Osteocyte (in vitro differentiated cells): ENCODE measurements at regions not wholly inside any gene's neighbourhood (a gene's known extent, or its start where the extent isn't known, plus 50 kb on each side); places are given as distances from the start of the nearest gene placed in this dataset.

Experiments used
- DNase-seq: peaks from one replicate; pipeline ENCODE4 v3.0.0; 2021; ENCODE audit warnings: mixed read lengths; ENCODE audit not compliant: unreplicated experiment; ENCODE audit errors: extremely low spot score
- H3K27ac Mint-ChIP-seq: one replicate; pipeline ENCODE4 v1.8.0; 2021; ENCODE audit warnings: mild to moderate bottlenecking, mixed read lengths; ENCODE audit not compliant: unreplicated experiment
- H3K27me3 Mint-ChIP-seq: one replicate; pipeline ENCODE4 v1.8.0; 2021; ENCODE audit warnings: mixed read lengths; ENCODE audit not compliant: unreplicated experiment
- H3K36me3 Mint-ChIP-seq: one replicate; pipeline ENCODE4 v1.8.0; 2021; ENCODE audit warnings: mixed read lengths; ENCODE audit not compliant: unreplicated experiment
- H3K4me1 Mint-ChIP-seq: one replicate; pipeline ENCODE4 v1.8.0; 2021; ENCODE audit warnings: mixed read lengths; ENCODE audit not compliant: unreplicated experiment
- H3K4me3 Mint-ChIP-seq: one replicate; pipeline ENCODE4 v1.8.0; 2021; ENCODE audit warnings: mild to moderate bottlenecking, moderate library complexity, mixed read lengths; ENCODE audit not compliant: unreplicated experiment
- H3K9me3 Mint-ChIP-seq: one replicate; pipeline ENCODE4 v1.8.0; 2021; ENCODE audit warnings: mixed read lengths; ENCODE audit not compliant: unreplicated experiment
- TF ChIP-seq, protein P1 (sequence below): fragments of 200-600 bp; sonication (generic); IDR thresholded peaks from 2 replicates; pipeline ENCODE4 v1.5.0; 2021; ENCODE audit warnings: antibody characterized with exemption, mild to moderate bottlenecking, moderate library complexity

DNA sequence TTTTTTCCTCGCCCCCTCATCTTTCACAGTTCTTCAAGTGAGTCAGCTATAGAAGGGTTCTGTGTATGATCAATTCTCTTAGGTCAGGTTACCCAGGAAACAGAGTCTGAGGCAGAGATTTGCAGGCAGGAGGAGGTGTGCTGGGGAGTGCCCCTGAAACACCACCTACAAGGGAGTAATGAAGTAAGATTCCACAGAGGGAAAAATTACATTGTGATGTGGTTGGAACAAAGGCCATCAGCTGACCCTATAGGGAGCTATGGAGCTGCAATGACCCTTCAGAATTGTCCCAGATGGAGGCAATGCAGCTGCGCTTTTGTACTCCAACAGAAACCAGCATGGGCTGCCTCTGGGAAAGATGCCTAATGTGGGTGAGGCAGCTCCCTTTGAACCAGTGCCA lies 142.2 kb upstream of the CNTN3 start:
- TF ChIP-seq, protein P1, sequence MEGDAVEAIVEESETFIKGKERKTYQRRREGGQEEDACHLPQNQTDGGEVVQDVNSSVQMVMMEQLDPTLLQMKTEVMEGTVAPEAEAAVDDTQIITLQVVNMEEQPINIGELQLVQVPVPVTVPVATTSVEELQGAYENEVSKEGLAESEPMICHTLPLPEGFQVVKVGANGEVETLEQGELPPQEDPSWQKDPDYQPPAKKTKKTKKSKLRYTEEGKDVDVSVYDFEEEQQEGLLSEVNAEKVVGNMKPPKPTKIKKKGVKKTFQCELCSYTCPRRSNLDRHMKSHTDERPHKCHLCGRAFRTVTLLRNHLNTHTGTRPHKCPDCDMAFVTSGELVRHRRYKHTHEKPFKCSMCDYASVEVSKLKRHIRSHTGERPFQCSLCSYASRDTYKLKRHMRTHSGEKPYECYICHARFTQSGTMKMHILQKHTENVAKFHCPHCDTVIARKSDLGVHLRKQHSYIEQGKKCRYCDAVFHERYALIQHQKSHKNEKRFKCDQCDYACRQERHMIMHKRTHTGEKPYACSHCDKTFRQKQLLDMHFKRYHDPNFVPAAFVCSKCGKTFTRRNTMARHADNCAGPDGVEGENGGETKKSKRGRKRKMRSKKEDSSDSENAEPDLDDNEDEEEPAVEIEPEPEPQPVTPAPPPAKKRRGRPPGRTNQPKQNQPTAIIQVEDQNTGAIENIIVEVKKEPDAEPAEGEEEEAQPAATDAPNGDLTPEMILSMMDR: no peak
- H3K27ac Mint-ChIP-seq: no peak overlapping the region
- H3K36me3 Mint-ChIP-seq: no peaks in the 10 kb centered on the region
- H3K4me3 Mint-ChIP-seq: no peak overlapping the region
- H3K27me3 Mint-ChIP-seq: no peaks in the 10 kb centered on the region
- no peaks in the 10 kb centered on the region for H3K4me1 Mint-ChIP-seq
- DNase-seq: no peak
- H3K9me3 Mint-ChIP-seq: peaks cover 4% of the 10 kb centered on the region

DNA sequence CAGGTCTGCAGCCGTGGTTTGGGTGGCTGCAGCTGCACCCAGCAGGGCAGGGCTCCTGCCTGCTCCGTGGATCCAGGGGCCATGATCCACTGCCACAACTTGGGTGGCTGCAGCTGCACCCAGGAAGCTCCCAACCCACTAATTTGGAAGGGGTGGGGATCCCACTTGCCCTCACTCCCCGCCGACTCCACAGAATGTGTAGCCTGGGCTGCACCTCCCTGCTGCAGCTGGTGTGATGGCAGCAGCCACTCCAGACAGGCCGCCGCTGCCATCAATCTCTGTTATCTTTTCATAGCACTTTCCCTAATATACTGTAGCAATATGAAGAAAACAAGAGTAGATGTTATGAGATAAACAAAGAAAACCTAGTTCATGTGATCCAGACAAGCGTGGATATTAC lies 137.8 kb upstream of the CNTN3 start:
- no peaks in the 10 kb centered on the region for H3K4me1 Mint-ChIP-seq
- no peaks in the 10 kb centered on the region for H3K9me3 Mint-ChIP-seq
- H3K27me3 Mint-ChIP-seq: no peaks in the 10 kb centered on the region
- TF ChIP-seq, protein P1: no peak
- DNase-seq: no peak
- H3K27ac Mint-ChIP-seq: no peak overlapping the region
- no peak overlapping the region for H3K4me3 Mint-ChIP-seq
- H3K36me3 Mint-ChIP-seq: no peaks in the 10 kb centered on the region

- H3K27me3 Mint-ChIP-seq: no peaks in the 10 kb centered on the region
- H3K4me3 Mint-ChIP-seq: no peak overlapping the region
- no peak overlapping the region for H3K27ac Mint-ChIP-seq
- H3K9me3 Mint-ChIP-seq: no peaks in the 10 kb centered on the region
- no peak for DNase-seq
- no peaks in the 10 kb centered on the region for H3K36me3 Mint-ChIP-seq
- TF ChIP-seq, protein P1: no peak
- H3K4me1 Mint-ChIP-seq: no peaks in the 10 kb centered on the region
Observed at GRCh38 chr3:74751775-74752174, 137.3 kb upstream of the CNTN3 start.

DNA sequence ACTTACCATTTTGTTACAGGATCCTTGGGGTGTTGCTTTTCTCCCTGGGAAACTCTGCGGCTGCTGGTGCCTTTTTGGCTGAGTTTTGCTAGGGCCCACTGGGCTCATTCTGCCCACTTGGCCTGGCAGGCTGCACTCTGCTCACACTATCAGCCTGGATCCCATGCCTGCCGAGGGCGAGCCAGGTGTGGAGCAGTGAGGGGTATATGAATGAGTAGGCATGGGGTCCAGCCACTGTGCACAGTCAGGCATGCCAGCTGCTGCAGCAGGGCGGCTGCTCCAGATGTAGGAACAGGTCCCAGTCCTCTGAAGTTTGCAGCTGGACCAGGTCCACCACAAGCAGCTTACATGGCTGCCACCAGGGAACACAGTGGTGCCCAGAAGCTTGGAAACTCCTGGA lies 136.4 kb upstream of the CNTN3 start:
- Mint-ChIP-seq H3K27me3 (no peaks in the 10 kb centered on the region), H3K9me3 (no peaks in the 10 kb centered on the region), H3K4me1 (no peaks in the 10 kb centered on the region), H3K4me3 (no peak overlapping the region), H3K36me3 (no peaks in the 10 kb centered on the region), H3K27ac (no peak overlapping the region)
- no peak for DNase-seq
- TF ChIP-seq, protein P1: no peak

GRCh38 chr3:74739242-74739641 lies 124.8 kb upstream of the CNTN3 start:
- Mint-ChIP-seq H3K27ac (no peak overlapping the region), H3K36me3 (no peaks in the 10 kb centered on the region), H3K27me3 (no peaks in the 10 kb centered on the region), H3K4me3 (no peak overlapping the region), H3K9me3 (no peaks in the 10 kb centered on the region), H3K4me1 (no peaks in the 10 kb centered on the region)
- no peak for DNase-seq
- TF ChIP-seq, protein P1: no peak
